Activated T-helper 2 cell treated with anti-CD3 and anti-CD28 coated beads, Interferon-gamma antibody, Interleukin-2, Interleukin-4, amounts not matched to agents 10 μg/mL and 5 μg/mL and 100 μg/mL, durations not matched to agents 14 hours and 24 hours and 36 hours (primary cell): ENCODE measurements at regions not wholly inside any gene's neighbourhood (a gene's known extent, or its start where the extent isn't known, plus 50 kb on each side); places are given as distances from the start of the nearest gene placed in this dataset.

ENCODE experiments used
- DNase-seq: peaks from one replicate; pipeline ENCODE4 v3.0.0; 2021; ENCODE audit warnings: low spot score
- H3K27ac Mint-ChIP-seq: one replicate; pipeline ENCODE4 v1.8.0; 2021; ENCODE audit warnings: mixed read lengths
- H3K27me3 Mint-ChIP-seq: one replicate; pipeline ENCODE4 v1.8.0; 2021; ENCODE audit warnings: low read depth, mixed read lengths
- H3K36me3 Mint-ChIP-seq: one replicate; pipeline ENCODE4 v1.8.0; 2021; ENCODE audit warnings: low read depth, mixed read lengths
- H3K4me1 Mint-ChIP-seq: one replicate; pipeline ENCODE4 v1.8.0; 2021; ENCODE audit warnings: low read depth, mixed read lengths
- H3K4me3 Mint-ChIP-seq: one replicate; pipeline ENCODE4 v1.8.0; 2021; ENCODE audit warnings: low read depth, mild to moderate bottlenecking, moderate library complexity, mixed read lengths
- H3K9me3 Mint-ChIP-seq: one replicate; pipeline ENCODE4 v1.8.0; 2021; ENCODE audit warnings: mixed read lengths
- intact Hi-C: fragments of 100-400 bp; cut with micrococcal nuclease; formaldehyde crosslinking; loops from one replicate; pipeline ENCODE4 v1.15.1; 2023

DNA sequence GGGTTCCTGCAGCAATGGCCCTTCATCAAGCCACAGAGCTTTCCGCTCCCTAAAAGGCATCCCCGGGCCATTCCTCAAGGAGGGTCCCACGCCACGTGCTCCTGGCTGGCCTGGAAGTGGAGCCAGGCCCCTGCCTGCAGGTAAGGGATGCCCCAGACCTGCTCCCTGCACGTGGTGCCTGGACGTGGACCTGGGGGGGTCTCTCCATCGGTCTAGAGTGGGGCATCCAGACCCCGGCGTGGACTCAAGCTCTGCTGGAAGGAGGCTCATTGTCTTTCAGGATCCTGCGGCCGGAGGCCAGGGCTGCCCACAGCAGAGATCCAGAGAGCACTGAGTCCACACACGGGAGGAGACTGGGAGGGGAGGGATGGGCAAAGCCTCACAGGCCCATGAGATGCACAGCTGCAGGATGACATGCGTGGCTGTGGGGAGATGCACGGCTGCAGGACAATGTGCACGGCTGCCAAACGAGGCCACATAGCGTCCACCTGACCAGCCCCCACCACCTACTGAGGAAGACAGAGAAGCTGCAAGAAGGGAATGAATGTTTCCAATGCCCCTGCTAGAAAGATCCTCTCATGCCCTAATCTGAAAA is 236.7 kb downstream of the BRD1 start:
- no peaks in the 10 kb centered on the region for H3K27me3 Mint-ChIP-seq
- H3K36me3 Mint-ChIP-seq = no peaks in the 10 kb centered on the region
- DNase-seq = no peak
- no peak overlapping the region for H3K4me3 Mint-ChIP-seq
- no peaks in the 10 kb centered on the region for H3K9me3 Mint-ChIP-seq
- no peak overlapping the region for H3K27ac Mint-ChIP-seq
- H3K4me1 Mint-ChIP-seq = no peaks in the 10 kb centered on the region
- intact Hi-C loops = no loop called here

DNA sequence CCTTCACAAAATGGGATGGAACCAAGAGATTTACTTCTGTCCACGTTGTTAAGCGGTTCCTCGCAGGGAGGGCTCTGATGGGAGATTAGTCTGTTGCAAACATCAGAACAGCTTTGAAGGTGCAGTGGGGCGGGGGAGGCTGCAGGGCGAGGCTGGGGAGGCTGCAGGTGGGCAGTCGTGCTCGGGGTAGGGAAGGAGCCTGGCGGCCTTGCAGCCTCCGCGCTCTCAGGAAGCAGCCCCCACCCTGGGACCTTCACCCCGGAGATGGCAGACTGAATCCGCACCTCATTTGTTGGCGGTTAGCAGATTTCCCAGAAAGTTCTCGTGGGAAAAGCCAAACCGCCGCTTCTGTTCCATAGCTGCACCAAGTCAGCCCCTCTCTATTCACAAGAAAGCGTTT is 237.3 kb downstream of the BRD1 start:
- intact Hi-C loops = no loop called here
- no peak for DNase-seq
- no peaks in the 10 kb centered on the region for H3K4me1 Mint-ChIP-seq
- no peaks in the 10 kb centered on the region for H3K27me3 Mint-ChIP-seq
- no peak overlapping the region for H3K4me3 Mint-ChIP-seq
- no peaks in the 10 kb centered on the region for H3K36me3 Mint-ChIP-seq
- no peaks in the 10 kb centered on the region for H3K9me3 Mint-ChIP-seq
- H3K27ac Mint-ChIP-seq = no peak overlapping the region

DNA sequence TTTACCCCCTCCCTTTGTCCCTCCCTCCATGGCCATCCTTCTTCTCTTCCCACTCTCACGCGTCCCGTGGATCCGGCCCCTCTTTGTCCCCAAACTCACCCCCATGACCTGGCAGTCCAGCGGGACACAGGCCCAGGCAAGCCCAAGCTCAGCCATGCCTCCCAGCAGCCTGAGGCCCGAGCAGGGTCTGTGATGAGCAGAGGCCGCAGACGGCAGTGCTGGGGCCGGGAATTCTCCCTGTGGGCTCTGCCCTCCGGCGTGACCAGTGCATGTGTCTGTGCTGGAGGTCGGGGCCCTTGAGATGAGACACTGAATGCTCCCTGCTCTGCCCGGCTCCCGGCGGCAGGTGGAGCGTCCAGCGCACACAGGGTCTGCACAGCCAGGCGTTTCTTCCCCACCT is 237.9 kb downstream of the BRD1 start:
- Mint-ChIP-seq H3K9me3 (no peaks in the 10 kb centered on the region), H3K36me3 (no peaks in the 10 kb centered on the region), H3K27me3 (no peaks in the 10 kb centered on the region), H3K27ac (no peak overlapping the region), H3K4me3 (no peak overlapping the region), H3K4me1 (no peaks in the 10 kb centered on the region)
- no peak for DNase-seq
- intact Hi-C loops = no loop called here

DNA sequence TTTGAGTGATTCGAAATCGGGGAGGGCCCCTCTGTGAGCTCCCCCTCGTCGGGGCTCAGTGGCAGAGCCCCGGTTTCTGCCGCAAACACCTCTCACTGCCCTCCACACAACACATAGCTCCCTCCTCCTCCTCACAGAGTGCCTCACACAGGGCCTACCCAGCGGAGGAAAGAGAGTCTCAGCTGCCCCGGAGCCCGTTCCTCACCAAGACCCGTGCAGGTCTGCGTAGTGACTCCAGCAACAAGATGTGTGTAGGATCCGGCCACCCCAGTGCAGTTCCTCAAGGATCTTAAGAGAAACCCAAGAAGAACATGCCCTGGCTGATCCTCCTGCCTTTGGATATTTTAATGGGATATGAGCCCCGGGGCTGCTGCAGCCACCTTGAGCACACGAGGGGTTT is 238.4 kb downstream of the BRD1 start:
- no peak overlapping the region for H3K27ac Mint-ChIP-seq
- H3K27me3 Mint-ChIP-seq = no peaks in the 10 kb centered on the region
- H3K36me3 Mint-ChIP-seq = no peaks in the 10 kb centered on the region
- intact Hi-C loops = no loop called here
- H3K4me3 Mint-ChIP-seq = no peak overlapping the region
- no peak for DNase-seq
- no peaks in the 10 kb centered on the region for H3K9me3 Mint-ChIP-seq
- no peaks in the 10 kb centered on the region for H3K4me1 Mint-ChIP-seq

DNA sequence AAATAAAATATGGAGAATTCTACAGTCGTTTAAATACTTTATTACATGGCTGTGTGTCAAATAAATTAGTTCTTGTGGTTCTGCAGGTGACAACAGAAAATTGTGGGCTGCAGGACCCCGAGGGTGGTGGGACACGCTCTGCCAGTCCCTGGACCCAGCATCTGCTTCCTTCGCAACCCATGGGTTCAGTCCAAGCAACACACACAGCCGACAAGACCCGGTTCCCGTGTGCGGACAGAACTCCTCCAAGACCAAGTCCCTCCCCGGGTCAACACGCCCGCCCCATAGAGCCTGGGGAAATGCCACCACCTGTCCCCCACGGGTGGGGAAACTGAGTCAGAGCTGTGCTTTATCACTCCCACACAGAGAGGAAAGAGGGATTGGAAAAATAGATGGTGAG is 238.9 kb downstream of the BRD1 start:
- intact Hi-C loops = no loop called here
- no peak overlapping the region for H3K27ac Mint-ChIP-seq
- no peaks in the 10 kb centered on the region for H3K36me3 Mint-ChIP-seq
- H3K9me3 Mint-ChIP-seq = no peaks in the 10 kb centered on the region
- no peaks in the 10 kb centered on the region for H3K27me3 Mint-ChIP-seq
- DNase-seq = no peak
- H3K4me3 Mint-ChIP-seq = no peak overlapping the region
- no peaks in the 10 kb centered on the region for H3K4me1 Mint-ChIP-seq

DNA sequence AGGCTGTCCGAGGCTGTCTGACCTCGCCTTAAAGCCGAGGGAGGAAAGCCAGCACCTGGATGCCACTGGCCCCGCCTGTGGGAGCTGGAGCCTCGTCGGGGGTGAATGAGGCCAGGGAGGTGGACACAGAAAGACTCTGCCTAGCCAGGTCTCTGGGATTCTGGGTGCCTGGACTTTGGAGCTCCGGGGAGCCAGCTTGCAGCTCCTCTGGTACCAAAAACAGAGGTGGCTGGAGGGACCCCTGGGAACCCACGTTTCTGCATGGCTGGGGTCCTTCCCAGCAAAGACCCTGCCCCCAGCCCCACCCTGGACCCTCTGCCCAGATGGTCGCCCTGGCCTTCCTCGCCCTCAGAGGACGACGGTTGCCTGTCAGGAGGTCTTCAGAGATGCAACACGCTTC is 239.7 kb downstream of the BRD1 start:
- Mint-ChIP-seq H3K4me1 (no peaks in the 10 kb centered on the region), H3K27me3 (no peaks in the 10 kb centered on the region), H3K9me3 (no peaks in the 10 kb centered on the region), H3K27ac (no peak overlapping the region), H3K36me3 (no peaks in the 10 kb centered on the region), H3K4me3 (no peak overlapping the region)
- no peak for DNase-seq
- intact Hi-C loops = no loop called here

DNA sequence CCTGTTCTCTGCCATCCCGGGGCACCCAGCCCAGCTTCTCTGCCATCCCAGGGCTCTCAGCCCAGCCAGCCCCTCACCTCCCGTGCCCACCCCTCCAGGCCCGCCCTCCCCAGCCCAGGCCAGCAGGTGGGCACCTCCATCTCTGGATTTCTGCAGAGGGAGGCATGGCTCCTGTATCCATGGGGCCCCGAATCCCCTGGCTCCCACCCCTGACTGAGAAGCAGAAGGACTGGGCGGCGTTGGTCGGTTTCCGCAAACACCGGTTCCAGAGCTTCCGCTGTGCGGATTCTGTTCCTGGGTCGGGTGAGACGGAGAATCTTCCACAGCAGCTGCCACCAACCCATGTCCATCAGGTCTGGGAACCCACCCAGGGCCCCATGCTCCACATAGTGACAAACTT is 240.3 kb downstream of the BRD1 start:
- no peaks in the 10 kb centered on the region for H3K9me3 Mint-ChIP-seq
- no peak overlapping the region for H3K4me3 Mint-ChIP-seq
- no peaks in the 10 kb centered on the region for H3K27me3 Mint-ChIP-seq
- no peak overlapping the region for H3K27ac Mint-ChIP-seq
- no peak for DNase-seq
- H3K4me1 Mint-ChIP-seq = no peaks in the 10 kb centered on the region
- H3K36me3 Mint-ChIP-seq = peaks cover 3% of the 10 kb centered on the region
- intact Hi-C loops = no loop called here

DNA sequence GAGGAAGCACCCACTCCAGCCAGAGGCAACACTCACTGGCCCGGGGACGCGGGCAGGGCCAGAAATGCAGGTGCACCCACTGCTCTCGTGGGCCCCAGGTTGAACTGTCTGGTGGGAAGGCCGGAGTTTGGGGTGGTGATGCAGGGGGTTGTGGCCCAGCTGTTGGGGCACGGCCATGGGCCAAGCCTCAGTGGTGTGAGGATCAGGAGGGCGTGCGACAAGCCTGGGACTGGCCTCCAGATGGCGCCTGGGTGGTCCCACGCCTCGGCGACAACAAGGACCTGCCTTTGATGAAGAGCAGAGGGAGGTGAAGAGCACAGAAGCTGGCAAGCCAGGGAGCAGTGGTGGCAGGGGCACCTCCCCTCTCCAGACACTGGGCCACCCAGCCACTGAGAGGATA is 240.8 kb downstream of the BRD1 start:
- Mint-ChIP-seq H3K27ac (no peak overlapping the region), H3K4me3 (no peak overlapping the region), H3K27me3 (no peaks in the 10 kb centered on the region), H3K4me1 (no peaks in the 10 kb centered on the region), H3K36me3 (peaks cover 3% of the 10 kb centered on the region), H3K9me3 (no peaks in the 10 kb centered on the region)
- no peak for DNase-seq
- intact Hi-C loops = no loop called here

DNA sequence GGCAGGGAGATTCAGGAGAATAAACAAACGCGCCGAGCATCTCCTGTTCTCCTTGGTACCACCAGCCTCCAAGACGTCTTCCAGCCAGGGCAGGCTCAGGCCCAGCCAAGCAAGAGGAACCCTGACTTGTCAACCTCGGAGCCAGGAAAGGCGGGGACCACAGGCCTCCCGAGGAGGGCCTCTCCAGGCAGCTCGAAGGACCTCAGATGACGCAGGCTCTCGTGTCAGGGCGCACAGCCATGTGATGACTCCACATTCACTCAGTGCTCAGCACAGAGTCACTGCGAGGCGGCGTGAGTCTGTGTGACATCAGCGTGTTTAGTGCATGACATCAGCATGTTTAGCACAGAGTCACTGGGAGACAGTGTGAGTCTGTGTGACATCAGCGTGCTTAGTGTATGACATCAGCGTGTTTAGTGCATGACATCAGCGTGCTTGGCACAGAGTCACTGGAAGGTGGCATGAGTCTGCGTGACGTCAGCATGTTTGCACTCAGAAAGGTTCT is 241.4 kb downstream of the BRD1 start:
- no peak overlapping the region for H3K4me3 Mint-ChIP-seq
- H3K9me3 Mint-ChIP-seq = no peaks in the 10 kb centered on the region
- peaks cover 3% of the 10 kb centered on the region for H3K36me3 Mint-ChIP-seq
- no peak overlapping the region for H3K27ac Mint-ChIP-seq
- intact Hi-C loops = no loop called here
- no peak for DNase-seq
- H3K4me1 Mint-ChIP-seq = no peaks in the 10 kb centered on the region
- H3K27me3 Mint-ChIP-seq = no peaks in the 10 kb centered on the region

DNA sequence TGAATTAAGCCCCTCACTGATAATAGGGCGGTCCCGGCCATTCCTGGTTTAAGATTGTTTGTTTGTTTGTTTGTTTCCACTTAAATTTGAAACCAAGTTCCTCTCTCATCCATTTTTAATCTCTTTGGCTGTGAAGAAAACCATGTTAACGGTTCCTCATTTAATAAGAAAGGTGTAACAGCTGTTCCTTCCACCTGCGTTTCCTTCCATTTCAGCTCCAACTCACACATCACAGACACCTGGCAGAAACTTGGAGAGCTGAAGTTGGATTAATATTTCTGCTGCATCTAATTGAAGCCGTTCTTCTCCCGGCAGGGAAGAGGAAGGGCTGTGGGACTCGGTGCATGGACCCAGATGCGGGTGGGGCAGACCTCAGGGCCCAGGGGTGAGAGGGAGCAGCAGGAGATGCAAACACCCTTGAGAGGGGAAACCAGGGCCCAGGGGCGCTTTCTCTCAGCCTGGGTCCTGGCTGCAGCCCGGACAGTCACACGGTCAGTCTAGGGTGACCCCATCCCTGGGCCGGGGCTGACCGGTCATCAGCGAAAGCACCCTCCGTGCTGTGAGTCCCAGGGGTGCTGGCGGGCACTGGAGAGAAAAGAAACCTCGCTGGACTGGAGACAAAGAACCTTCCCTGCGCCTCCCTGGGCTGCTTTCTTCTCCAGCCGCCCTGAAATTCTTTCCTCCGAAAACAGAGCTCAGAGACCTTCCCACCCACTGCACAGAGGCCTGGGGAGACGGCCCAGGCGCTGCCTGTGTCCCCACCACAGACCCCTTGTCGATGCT is 242.0 kb downstream of the BRD1 start:
- Mint-ChIP-seq H3K9me3 (no peaks in the 10 kb centered on the region), H3K27ac (no peak overlapping the region), H3K4me3 (no peak overlapping the region), H3K4me1 (no peaks in the 10 kb centered on the region), H3K27me3 (no peaks in the 10 kb centered on the region), H3K36me3 (peaks cover 3% of the 10 kb centered on the region)
- intact Hi-C loops = no loop called here
- no peak for DNase-seq

DNA sequence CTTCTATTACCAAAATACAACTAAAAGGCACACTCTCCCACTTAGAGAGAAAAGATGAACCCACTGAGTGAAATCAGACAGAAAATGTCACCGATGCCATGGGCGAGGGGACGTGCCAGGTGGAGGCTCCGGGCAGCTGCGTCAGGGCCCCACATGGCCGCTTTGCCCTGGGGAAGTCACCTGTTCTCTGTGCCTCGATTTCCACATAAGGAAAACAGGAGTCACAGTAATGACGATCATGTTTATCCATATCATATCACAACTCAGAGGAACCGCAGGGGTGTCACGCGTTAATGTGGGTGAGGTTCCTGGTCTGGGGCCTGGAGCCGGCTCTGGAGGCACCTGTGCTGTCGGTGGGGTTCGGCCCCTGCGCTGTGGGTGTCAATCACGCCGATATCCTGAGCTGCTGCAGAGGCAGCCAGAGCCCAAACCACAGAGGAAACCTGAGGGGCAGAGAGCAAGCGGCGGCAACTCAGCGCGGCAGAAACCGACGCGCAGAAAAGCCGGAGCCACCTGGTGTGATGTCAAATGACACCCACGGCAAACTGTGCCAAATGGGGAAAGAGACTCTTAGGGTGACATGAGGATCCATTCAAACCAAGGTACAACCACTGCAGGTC is 243.7 kb downstream of the BRD1 start:
- Mint-ChIP-seq H3K4me1 (no peaks in the 10 kb centered on the region), H3K27ac (no peak overlapping the region), H3K27me3 (no peaks in the 10 kb centered on the region), H3K9me3 (no peaks in the 10 kb centered on the region), H3K4me3 (no peak overlapping the region), H3K36me3 (peaks cover 3% of the 10 kb centered on the region)
- no peak for DNase-seq
- intact Hi-C loops = no loop called here

DNA sequence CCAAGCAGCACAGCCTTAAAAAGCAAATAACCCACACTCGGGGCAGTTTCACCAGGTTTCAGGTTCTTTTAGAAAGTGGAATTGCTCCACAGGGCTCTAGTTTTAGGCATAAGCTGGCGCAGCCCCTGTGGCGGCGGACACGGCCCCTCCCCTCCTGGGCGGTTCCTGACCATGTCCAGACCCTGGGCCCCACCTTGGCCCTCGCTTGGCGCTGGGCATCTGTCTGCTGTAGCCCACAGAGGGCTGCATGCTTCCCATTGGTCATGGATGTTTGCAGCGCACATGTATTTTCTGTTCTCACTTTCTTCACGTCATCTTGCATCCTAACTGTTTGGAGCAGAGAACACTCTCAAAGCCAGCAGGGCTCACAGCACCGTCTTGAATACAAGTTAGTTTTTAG is 244.3 kb downstream of the BRD1 start:
- Mint-ChIP-seq H3K36me3 (peaks cover 3% of the 10 kb centered on the region), H3K4me1 (no peaks in the 10 kb centered on the region), H3K9me3 (no peaks in the 10 kb centered on the region), H3K4me3 (no peak overlapping the region), H3K27me3 (no peaks in the 10 kb centered on the region), H3K27ac (no peak overlapping the region)
- intact Hi-C loops = no loop called here
- DNase-seq = no peak

DNA sequence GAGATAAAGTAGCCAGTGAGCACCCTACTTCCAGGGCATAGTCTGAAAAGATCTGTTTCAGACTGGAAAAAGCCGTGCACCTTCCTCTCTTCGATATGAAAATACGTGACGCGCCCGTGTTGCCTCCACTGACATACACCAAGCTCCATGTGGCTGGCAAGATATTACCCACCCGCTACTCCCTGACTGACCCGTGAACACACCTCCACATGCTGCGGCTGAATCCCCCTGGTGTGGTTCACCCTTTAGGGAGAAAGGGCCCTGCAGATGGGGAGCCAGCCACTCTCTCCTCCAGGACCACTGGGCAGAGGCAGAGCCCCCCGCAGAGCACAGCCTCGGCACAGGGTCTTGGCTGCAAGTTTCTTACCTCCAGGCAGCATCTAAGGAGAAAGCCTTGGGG is 245.0 kb downstream of the BRD1 start:
- intact Hi-C loops = no loop called here
- H3K4me3 Mint-ChIP-seq = no peak overlapping the region

More for the DNA sequence above, 245.0 kb downstream of the BRD1 start:
- Mint-ChIP-seq H3K27me3 (no peaks in the 10 kb centered on the region), H3K27ac (no peak overlapping the region), H3K36me3 (peaks cover 3% of the 10 kb centered on the region), H3K4me1 (no peaks in the 10 kb centered on the region), H3K9me3 (no peaks in the 10 kb centered on the region)
- no peak for DNase-seq
